B cell (primary cell): ENCODE measurements at regions not wholly inside any gene's neighbourhood (a gene's known extent, or its start where the extent isn't known, plus 50 kb on each side); places are given as distances from the start of the nearest gene placed in this dataset.

Experiments used
- CTCF ChIP-seq: fragments of 200-600 bp; IDR thresholded peaks from one replicate; pipeline ENCODE4 v1.8.0; 2022; ENCODE audit warnings: antibody characterized with exemption, mild to moderate bottlenecking
- EZH2 ChIP-seq: IDR thresholded peaks from 2 replicates; pipeline ENCODE4 v1.6.1; 2012; ENCODE audit warnings: borderline replicate concordance, low read depth, mild to moderate bottlenecking, moderate library complexity, low read length; ENCODE audit not compliant: insufficient read depth, poor library complexity, severe bottlenecking

- TF ChIP-seq CTCF = no peak
- no peak for TF ChIP-seq EZH2
Measured at GRCh38 chr6:1224514-1224913, 87.4 kb upstream of the FOXQ1 start.
